K562 (cell line): ENCODE measurements at regions not wholly inside any gene's neighbourhood (a gene's known extent, or its start where the extent isn't known, plus 50 kb on each side); places are given as distances from the start of the nearest gene placed in this dataset.

Experiments used
- ATAC-seq: fragments of 200-7000 bp; cut with Tn5 transposase; 3 replicates; pipeline ENCODE4 v1.9.1; 2020; ENCODE audit warnings: moderate library complexity
- BruUV-seq: library from RNA; stranded (reverse); fragments of 400-500 nt; replicated peaks from 2 replicates; lab custom pipeline; 2021; lab: Mats Ljungman, UMichigan
- CTCF ChIA-PET: fragments of 300-600 bp; formaldehyde crosslinking; extraction: SDS; loops from one replicate; lab custom pipeline; 2021; ENCODE audit warnings: low intra/inter-chr PET ratio; lab: Yijun Ruan, JAX
- POLR2A ChIA-PET: fragments of 300-600, 350-650 bp; sonication (Branson Sonifier 250); formaldehyde crosslinking; extraction: SDS; loops from one replicate; lab custom pipeline; 2021; ENCODE audit warnings: antibody characterized with exemption, inconsistent platforms; lab: Yijun Ruan, JAX
- DNase-seq, 4 experiments: peaks; one replicate each; pipeline versions ENCODE4 v3.0.0 to v3.0.0-alpha.2; 2011 to 2018; ENCODE audit warnings: low spot score in 3 of 4, mixed read lengths in 3 of 4; ENCODE audit errors: extremely low read depth in 1 of 4
- FAIRE-seq: peaks from 2 replicates; lab custom pipeline; 2011; peaks lifted over from hg19 to GRCh38; lab: Jason Lieb, UNC
- H2AFZ ChIP-seq: 2 replicates; pipeline ENCODE4 v1.6.0; 2011; ENCODE audit warnings: low read depth, low read length, control low read depth, inconsistent platforms
- H3K27ac ChIP-seq: fragments of 200-600 bp; 3 replicates; pipeline ENCODE4 v1.8.0; 2011; ENCODE audit warnings: low read depth, mild to moderate bottlenecking, control low read depth, inconsistent platforms, low read length, moderate library complexity, mixed read lengths; ENCODE audit errors: extremely low read depth
- H3K27me3 ChIP-seq, 2 experiments: fragments of 300-600 bp in 1 of 2; 2 replicates in 1 of 2; 3 replicates in 1 of 2; pipeline versions ENCODE4 v1.6.0 to v1.8.0; 2011; ENCODE audit warnings: inconsistent platforms in 2 of 2, low read length in 2 of 2, mild to moderate bottlenecking in 1 of 2, mixed read lengths in 1 of 2, moderate library complexity in 1 of 2; ENCODE audit not compliant: control insufficient read depth in 2 of 2, insufficient read depth in 2 of 2
- H3K36me3 ChIP-seq: fragments of 300-600 bp; 3 replicates; pipeline ENCODE4 v1.8.0; 2011; ENCODE audit warnings: mild to moderate bottlenecking, low read length, inconsistent platforms; ENCODE audit not compliant: control insufficient read depth, insufficient read depth
- H3K4me1 ChIP-seq, 2 experiments: fragments of 200-600 bp in 1 of 2; replicated peaks in 1 of 2; 2 replicates in 1 of 2; 3 replicates in 1 of 2; pipeline versions ENCODE4 v1.5.1 to v1.8.0; 2011; ENCODE audit warnings: inconsistent platforms in 2 of 2, low read length in 2 of 2, mild to moderate bottlenecking in 1 of 2, mixed read lengths in 1 of 2, moderate library complexity in 1 of 2; ENCODE audit not compliant: control insufficient read depth in 2 of 2, insufficient read depth in 2 of 2
- H3K4me2 ChIP-seq: 2 replicates; pipeline ENCODE4 v1.6.1; 2011; ENCODE audit warnings: low read length, control low read depth, inconsistent platforms, mixed read lengths; ENCODE audit not compliant: insufficient read depth
- H3K4me3 ChIP-seq: fragments of 200-600 bp; sonication (generic), shearing (Covaris generic); 2 replicates; pipeline ENCODE4 v1.5.1; 2016; ENCODE audit warnings: control low read depth, inconsistent platforms
- H3K79me2 ChIP-seq: fragments of 200-600 bp; 3 replicates; pipeline ENCODE4 v1.8.0; 2011; ENCODE audit warnings: low read length, inconsistent platforms; ENCODE audit not compliant: control insufficient read depth, insufficient read depth
- H3K9ac ChIP-seq, 2 experiments: 2 replicates each; pipeline versions ENCODE4 v1.6.0 to v1.6.1; 2011; ENCODE audit warnings: low read depth in 2 of 2, low read length in 2 of 2, control low read depth in 1 of 2, inconsistent platforms in 1 of 2, mild to moderate bottlenecking in 1 of 2, mixed read lengths in 1 of 2; ENCODE audit not compliant: insufficient read depth in 1 of 2
- H3K9me1 ChIP-seq: one replicate; pipeline ENCODE4 v1.6.0; 2011; ENCODE audit warnings: inconsistent platforms, mild to moderate bottlenecking, low read length, moderate library complexity; ENCODE audit not compliant: control insufficient read depth, insufficient read depth
- H3K9me3 ChIP-seq: replicated peaks from 2 replicates; pipeline ENCODE4 v1.5.1; 2011; ENCODE audit warnings: low read depth, low read length, inconsistent platforms; ENCODE audit not compliant: control insufficient read depth, insufficient read depth
- H4K20me1 ChIP-seq: replicated peaks from 2 replicates; pipeline ENCODE4 v1.6.1; 2011; ENCODE audit warnings: low read length, inconsistent platforms, mixed read lengths; ENCODE audit not compliant: control insufficient read depth, insufficient read depth
- HDAC1 ChIP-seq, 2 experiments: fragments of 450-650 bp; IDR thresholded peaks; 2 replicates each; pipeline ENCODE4 v1.6.1; 2016 to 2017; ENCODE audit warnings: inconsistent platforms in 1 of 2, mild to moderate bottlenecking in 1 of 2, moderate library complexity in 1 of 2
- HMG20A ChIP-seq: fragments of 450-650 bp; formaldehyde crosslinking; conservative IDR thresholded peaks from 2 replicates; pipeline ENCODE4 v1.4.0; 2020; ENCODE audit warnings: mild to moderate bottlenecking, mixed read lengths
- MEF2A ChIP-seq: IDR thresholded peaks from 2 replicates; pipeline ENCODE4 v1.6.1; 2011; ENCODE audit warnings: low read depth, mild to moderate bottlenecking, low read length, moderate library complexity; ENCODE audit not compliant: control insufficient read depth
- RFX7 ChIP-seq: fragments of 250-450 bp; sonication (Bioruptor Pico); IDR thresholded peaks from 2 replicates; pipeline ENCODE4 v1.5.1; 2021; ENCODE audit warnings: mild to moderate bottlenecking
- ZNF253 ChIP-seq: fragments of 250-450 bp; sonication (Bioruptor Pico); conservative IDR thresholded peaks from 2 replicates; pipeline ENCODE4 v1.6.1; 2021; ENCODE audit warnings: mild to moderate bottlenecking
- WGBS: fragments of 100-300 bp; shearing (Covaris generic); methylation state at CpG from one replicate; pipeline ENCODE4 v1.1.6; 2016; ENCODE audit warnings: low coverage, mixed read lengths; ENCODE audit not compliant: insufficient coverage; ENCODE audit errors: missing lambda C conversion rate; 5-methylcytosine and 5-hydroxymethylcytosine counted together
- in situ Hi-C: fragments of 300-500 bp; cut with MboI; formaldehyde crosslinking; loops from 4 replicates; pipeline ENCODE4 v1.15.0; 2018; ENCODE audit warnings: inconsistent platforms, mixed read lengths
- intact Hi-C: fragments of 100-400 bp; cut with micrococcal nuclease; formaldehyde crosslinking; loops from 2 replicates; pipeline ENCODE4 v1.14.2; 2022
- TF ChIP-seq, protein P1 (sequence below): fragments of 200-400 bp; formaldehyde crosslinking; IDR thresholded peaks from 2 replicates; pipeline ENCODE4 v1.6.1; 2017; ENCODE audit warnings: mild to moderate bottlenecking, low read depth, low read length, moderate library complexity

DNA sequence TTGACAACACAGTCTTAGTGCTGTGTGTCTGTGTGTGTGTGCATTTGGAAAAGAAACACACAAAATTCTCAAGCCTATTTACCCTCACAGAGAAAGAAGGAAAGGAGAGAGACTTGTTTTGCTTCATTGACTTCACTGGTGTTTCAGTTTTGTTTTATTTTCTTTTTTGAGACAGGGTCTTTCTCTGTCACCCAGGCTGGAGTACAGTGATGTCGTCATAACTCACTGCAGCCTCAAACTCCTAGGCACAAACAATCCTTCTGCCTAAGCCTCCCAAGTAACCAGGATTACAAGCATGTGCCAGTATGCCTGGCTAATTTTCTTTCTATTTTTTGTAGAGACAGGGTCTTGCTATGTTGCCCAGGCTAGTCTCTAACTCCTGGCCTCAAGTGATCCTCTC lies 636.9 kb downstream of the TAFA4 start:
- in situ Hi-C loops (no loop called here), intact Hi-C loops (no loop called here)
- no peak for DNase-seq
- H3K4me1 ChIP-seq: no peaks in the 10 kb centered on the region
- H3K9me1 ChIP-seq: no peaks in the 10 kb centered on the region
- 0% methylated on average over 1 of the region's 1 CpG for WGBS
- H3K9me3 ChIP-seq: no peaks in the 10 kb centered on the region
- FAIRE-seq: no peak
- H3K27ac ChIP-seq: no peak overlapping the region
- H3K27me3 ChIP-seq: no peaks in the 10 kb centered on the region
- H3K36me3 ChIP-seq: no peaks in the 10 kb centered on the region
- no peak for ATAC-seq
- H3K4me3 ChIP-seq: no peak overlapping the region
- TF ChIP-seq HDAC1 (IDR thresholded peaks at IDR 0.05) (no peak), MEF2A (no peak), ZNF253 (CRISPR knock-in tag) (no peak), RFX7 (CRISPR knock-in tag) (no peak), HMG20A (CRISPR knock-in tag) (no peak)
- TF ChIP-seq, protein P1, sequence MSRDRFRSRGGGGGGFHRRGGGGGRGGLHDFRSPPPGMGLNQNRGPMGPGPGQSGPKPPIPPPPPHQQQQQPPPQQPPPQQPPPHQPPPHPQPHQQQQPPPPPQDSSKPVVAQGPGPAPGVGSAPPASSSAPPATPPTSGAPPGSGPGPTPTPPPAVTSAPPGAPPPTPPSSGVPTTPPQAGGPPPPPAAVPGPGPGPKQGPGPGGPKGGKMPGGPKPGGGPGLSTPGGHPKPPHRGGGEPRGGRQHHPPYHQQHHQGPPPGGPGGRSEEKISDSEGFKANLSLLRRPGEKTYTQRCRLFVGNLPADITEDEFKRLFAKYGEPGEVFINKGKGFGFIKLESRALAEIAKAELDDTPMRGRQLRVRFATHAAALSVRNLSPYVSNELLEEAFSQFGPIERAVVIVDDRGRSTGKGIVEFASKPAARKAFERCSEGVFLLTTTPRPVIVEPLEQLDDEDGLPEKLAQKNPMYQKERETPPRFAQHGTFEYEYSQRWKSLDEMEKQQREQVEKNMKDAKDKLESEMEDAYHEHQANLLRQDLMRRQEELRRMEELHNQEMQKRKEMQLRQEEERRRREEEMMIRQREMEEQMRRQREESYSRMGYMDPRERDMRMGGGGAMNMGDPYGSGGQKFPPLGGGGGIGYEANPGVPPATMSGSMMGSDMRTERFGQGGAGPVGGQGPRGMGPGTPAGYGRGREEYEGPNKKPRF: no peak
- ChIA-PET POLR2A (no interaction called here), CTCF (no interaction called here)
- no peak overlapping the region for H2AFZ ChIP-seq
- no peak overlapping the region for H3K9ac ChIP-seq
- no peaks in the 10 kb centered on the region for H3K79me2 ChIP-seq
- no peaks in the 10 kb centered on the region for H4K20me1 ChIP-seq
- no peak overlapping the region for H3K4me2 ChIP-seq
- BruUV-seq: no TSS peak
